HL-60 (cell line): ENCODE measurements at regions not wholly inside any gene's neighbourhood (a gene's known extent, or its start where the extent isn't known, plus 50 kb on each side); places are given as distances from the start of the nearest gene placed in this dataset.

Experiments
- POLR2AphosphoS5 ChIP-seq: IDR thresholded peaks from 2 replicates; pipeline ENCODE4 v1.6.1; 2012; ENCODE audit warnings: low read depth
- TF ChIP-seq, protein P1 (sequence below): IDR thresholded peaks from one replicate; pipeline ENCODE4 v1.5.1; 2011; ENCODE audit warnings: low read length, control low read depth, inconsistent platforms; ENCODE audit not compliant: insufficient read depth
- TF ChIP-seq, protein P2 (sequence below): IDR thresholded peaks from 2 replicates; pipeline ENCODE4 v1.6.1; 2012; ENCODE audit warnings: low read depth; ENCODE audit not compliant: insufficient replicate concordance

GRCh38 chr2:63697160-63697559 lies 108.4 kb downstream of the MDH1 start:
- TF ChIP-seq, protein P1, sequence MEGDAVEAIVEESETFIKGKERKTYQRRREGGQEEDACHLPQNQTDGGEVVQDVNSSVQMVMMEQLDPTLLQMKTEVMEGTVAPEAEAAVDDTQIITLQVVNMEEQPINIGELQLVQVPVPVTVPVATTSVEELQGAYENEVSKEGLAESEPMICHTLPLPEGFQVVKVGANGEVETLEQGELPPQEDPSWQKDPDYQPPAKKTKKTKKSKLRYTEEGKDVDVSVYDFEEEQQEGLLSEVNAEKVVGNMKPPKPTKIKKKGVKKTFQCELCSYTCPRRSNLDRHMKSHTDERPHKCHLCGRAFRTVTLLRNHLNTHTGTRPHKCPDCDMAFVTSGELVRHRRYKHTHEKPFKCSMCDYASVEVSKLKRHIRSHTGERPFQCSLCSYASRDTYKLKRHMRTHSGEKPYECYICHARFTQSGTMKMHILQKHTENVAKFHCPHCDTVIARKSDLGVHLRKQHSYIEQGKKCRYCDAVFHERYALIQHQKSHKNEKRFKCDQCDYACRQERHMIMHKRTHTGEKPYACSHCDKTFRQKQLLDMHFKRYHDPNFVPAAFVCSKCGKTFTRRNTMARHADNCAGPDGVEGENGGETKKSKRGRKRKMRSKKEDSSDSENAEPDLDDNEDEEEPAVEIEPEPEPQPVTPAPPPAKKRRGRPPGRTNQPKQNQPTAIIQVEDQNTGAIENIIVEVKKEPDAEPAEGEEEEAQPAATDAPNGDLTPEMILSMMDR: no peak
- TF ChIP-seq, protein P2, sequence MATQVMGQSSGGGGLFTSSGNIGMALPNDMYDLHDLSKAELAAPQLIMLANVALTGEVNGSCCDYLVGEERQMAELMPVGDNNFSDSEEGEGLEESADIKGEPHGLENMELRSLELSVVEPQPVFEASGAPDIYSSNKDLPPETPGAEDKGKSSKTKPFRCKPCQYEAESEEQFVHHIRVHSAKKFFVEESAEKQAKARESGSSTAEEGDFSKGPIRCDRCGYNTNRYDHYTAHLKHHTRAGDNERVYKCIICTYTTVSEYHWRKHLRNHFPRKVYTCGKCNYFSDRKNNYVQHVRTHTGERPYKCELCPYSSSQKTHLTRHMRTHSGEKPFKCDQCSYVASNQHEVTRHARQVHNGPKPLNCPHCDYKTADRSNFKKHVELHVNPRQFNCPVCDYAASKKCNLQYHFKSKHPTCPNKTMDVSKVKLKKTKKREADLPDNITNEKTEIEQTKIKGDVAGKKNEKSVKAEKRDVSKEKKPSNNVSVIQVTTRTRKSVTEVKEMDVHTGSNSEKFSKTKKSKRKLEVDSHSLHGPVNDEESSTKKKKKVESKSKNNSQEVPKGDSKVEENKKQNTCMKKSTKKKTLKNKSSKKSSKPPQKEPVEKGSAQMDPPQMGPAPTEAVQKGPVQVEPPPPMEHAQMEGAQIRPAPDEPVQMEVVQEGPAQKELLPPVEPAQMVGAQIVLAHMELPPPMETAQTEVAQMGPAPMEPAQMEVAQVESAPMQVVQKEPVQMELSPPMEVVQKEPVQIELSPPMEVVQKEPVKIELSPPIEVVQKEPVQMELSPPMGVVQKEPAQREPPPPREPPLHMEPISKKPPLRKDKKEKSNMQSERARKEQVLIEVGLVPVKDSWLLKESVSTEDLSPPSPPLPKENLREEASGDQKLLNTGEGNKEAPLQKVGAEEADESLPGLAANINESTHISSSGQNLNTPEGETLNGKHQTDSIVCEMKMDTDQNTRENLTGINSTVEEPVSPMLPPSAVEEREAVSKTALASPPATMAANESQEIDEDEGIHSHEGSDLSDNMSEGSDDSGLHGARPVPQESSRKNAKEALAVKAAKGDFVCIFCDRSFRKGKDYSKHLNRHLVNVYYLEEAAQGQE: no peak
- no peak for TF ChIP-seq POLR2AphosphoS5
